ENCODE measurements at regions not wholly inside any gene's neighbourhood (a gene's known extent, or its start where the extent isn't known, plus 50 kb on each side); places are given as distances from the start of the nearest gene placed in this dataset.
A peak's percentile ranks its signal among the peaks of the same experiment; 100 is the strongest.

DNA sequence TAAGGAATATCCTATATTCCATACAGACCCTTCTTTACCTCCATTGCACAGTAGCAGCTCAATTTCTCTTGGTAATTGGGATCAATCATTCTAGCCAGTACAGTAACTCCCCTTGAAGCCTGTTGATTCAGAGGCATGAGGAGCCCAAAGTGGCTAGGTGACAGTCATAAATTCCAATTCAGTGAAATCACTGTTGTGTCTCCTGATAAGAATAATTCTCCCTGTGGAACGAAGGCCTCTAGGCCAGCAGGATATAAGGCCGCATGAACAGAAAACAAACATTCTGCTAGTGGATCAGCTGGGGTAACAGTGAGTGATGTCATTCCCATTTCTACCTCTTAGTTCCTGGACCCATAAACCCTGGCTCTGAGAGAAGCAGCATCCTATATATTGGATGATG lies 696.3 kb downstream of the NR2F2 start:
- DNase-seq = no peak

DNA sequence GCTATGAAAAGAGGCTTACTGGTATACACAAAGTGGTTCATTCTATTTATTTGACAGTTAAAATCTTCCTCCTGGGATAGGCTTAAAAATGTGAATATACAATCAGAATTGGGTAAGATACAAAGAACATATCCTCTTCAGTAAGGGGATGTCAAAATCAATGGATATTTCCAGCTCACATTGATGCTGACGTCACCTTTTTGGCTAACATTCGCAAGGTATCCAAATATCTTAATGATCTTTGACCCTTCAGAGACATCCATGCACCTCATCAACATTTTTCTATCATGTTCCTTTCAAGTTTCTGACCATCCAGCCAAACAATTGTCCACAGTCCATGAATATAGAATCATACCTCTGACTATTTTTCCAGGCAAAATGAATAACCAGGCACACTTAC lies 697.3 kb downstream of the NR2F2 start:
- no peak for DNase-seq

DNA sequence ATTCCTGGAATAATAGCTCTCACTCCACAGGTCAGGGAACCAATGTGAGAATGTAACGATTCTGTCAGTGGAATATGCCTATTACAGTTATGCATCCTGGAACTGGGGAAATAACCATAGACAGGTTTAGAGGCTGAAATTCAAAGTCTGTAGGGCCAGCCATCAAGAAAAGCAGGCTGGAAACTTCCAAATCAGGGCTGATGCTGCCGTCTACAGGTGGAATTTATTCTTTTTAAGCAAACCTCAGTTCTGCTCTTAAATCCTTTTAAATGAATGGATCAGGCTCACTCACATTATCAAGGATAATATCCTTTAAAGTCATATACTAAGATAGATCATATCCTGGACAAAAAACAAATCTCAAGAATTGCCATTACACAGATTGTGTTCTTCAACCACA lies 699.8 kb downstream of the NR2F2 start:
- no peak for DNase-seq

DNA sequence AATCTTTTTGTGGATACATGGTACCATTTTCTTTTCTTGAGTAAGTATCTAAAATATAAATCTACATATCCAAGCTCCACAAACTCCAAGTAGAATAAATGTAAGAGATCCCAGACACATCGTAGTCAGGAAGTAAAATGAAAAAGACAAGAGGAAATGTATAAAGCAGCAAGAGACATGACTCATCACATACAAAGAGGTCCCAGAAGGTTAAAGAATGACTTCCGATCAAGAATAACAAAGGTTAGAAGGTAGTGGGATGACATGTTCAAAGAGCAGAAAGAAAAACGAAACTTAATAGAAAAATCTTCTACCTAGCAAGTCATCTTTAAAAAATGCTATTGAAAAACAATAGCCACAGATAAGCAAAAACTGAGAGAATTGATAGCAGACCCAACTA lies 705.8 kb downstream of the NR2F2 start:
- no peak for DNase-seq

DNA sequence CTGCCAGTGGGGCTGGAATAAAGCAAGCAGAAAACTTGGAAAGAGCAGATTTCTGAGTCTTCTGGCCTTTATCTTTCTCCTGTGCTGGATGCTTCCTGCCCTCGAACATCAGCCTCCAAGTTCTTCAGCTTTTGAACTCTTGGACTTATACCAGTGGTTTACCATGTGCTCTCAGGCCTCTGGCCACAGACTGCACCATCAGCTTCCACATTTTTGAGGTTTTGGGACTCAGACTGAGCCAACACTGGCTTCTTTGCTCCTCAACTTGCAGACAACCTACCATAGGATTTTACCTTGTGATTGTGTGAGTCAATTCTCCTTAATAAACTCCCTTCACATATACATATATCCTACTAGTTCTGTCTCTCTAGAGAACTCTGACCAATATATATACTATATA lies 706.6 kb downstream of the NR2F2 start:
- DNase-seq = no peak

DNA sequence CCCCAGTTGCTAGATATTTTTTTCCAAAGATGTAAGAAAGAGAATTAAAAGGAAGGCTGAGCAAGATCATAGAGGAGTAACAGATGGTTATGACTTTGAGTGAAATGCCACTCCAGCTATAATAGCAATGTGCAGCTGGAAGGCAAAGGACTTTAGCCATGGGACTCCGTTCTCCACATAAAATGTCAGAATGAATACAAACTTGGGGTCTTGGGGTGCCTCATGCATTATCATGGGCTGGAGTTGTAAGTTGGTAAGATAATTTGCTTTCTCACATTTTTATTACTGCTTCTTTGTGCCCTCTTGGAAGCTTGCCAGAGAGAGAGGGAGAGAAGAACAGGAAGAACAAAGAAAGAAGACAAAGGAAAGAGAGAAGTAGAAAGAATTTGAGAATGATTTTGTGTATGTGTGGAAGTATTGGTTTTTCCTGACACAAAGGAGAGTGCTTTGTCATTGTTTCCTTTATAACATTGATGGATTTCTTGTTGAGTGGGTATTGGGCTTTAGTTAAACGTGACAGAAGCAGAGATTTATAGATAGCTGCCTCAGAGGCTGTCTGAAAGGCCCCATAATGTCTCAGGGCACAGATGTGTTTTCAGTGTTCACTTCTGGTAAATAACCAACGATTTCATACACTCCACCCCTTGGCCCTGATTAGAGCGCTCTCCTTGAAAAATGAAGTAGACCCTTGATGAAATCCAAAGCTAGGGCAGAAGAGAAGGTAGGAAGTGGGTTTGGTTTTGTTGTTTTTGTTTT lies 715.3 kb downstream of the NR2F2 start:
- DNase-seq = no peak

DNA sequence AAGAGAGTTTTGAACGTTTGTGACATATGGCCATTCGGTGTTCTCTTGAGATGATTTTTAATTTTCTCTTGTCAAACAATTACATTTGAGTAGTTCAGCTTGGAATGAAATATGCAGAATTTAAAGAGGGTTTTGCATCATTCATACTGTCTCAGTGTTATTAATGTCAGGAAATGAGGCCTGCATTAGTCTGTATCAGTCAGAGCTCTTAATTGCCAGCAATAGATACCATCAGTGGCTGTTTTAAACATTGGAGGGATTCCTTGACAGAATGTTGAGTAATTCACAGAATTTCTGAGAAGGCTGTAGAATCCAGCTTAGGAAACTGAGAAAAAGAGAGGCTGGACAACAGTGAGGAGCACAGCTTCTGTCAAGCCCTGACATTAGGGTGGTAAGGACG lies 722.0 kb downstream of the NR2F2 start:
- DNase-seq = no peak

DNA sequence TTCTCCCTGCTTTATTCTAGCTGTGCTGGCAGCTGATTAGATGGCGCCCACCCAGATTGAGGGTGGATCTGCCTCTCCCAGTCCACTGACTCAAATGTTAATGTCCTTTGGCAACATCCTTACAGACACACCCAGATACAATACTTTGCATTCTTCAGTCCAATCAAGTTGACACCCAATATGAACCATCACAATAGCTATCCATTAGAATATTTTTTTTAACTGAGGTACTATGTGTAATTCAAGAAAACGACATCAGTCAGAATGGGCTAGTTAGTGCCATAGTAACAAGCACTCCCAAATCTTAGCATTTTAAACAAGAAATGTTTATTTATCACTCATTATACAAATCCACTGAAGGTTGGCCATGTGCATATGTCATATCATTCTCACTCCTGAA lies 723.1 kb downstream of the NR2F2 start:
- no peak for DNase-seq

DNA sequence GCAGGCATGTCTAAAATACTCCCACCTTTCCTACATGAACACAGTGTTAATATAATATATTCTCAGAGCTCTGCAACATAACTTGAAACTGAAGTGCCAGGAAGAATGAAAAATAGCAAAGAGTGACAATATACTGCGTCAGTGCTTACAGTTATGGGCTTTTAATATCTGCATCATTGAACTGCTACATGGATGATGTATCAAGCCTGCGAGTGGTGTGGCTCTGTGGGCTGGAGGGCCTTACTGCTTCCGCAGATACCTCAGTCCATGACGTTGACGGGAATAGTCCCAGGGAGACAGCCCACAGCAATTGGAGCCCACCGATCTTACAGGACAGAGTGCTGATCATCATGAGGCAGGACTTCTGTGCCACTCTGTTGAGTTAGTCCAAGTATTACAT lies 727.0 kb downstream of the NR2F2 start:
- DNase-seq = no peak

DNA sequence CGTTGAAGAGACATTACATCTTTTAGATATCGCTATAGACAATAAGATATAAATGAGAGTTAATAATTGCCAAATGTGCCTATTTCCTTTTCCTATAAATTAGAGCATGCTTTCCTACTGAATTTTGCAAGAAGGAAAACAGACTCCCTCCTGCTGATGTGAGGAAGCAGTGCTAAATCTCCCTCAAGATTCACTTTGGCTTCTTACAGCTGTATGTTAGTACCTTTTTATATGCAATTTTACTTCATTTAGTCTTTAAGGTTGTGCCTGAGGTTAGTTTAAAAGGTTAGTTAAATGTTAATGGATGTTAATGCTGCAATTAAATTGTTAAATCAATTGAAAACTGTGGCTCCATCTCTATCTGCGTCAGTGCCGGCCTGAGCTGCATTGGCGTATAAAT lies 728.8 kb downstream of the NR2F2 start:
- no peak for DNase-seq

DNA sequence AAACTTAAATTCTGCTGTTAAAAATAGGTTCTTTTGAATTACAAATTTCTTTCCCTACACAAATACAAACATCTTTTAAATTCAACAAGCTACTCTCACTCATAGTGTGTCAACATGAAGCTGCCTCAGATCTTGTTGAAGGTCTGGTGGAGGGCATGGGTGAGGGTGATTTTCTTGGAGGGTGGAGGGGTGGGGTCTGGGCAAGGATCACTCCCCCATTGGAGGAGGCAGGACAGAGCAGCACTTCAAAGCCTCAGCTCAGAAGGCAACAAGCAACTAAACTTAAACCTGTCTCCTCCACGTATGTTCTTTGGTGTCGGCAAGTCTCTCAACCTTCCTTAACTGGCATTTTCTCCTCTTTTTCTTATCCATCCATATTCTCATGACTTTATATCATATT lies 730.9 kb downstream of the NR2F2 start:
- no peak for DNase-seq

DNA sequence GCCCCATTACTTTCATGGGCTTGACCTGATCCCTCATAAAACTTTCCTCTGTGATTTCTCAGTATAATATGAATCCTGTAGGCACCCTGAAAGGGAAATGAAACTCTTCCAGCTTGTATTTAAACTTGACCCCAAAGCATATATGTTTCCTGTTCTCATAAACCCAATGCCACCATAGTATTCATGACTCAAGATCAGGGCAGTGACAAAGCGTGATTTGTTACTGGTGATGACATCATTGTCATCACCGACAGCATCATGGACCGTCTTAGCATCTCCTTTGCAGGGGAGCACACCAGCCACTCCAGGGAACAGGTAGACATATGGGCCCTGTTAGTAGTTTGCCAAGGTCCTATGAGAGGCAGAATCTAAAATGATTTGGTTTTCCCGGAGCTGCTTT lies 741.2 kb downstream of the NR2F2 start:
- DNase-seq = no peak

DNA sequence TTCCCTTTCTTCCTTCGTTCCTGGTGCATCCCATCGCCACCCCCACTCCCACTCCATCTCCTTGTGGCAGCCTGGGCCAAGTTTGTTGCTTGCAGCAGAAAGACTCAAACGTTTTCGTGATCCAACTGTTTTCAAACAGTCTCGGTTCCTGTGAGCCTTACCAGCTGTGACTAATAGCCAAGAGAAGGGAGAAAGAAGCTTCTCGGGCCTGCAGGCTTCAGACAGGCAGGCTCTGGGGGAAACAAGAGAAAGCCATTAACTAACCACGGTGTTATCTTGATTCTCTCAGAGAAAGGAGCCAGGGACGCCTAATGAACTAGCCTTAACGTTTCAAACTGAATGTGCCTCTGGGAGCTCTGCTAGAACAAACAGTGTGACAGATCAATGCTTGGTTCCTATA lies 742.0 kb downstream of the NR2F2 start:
- DNase-seq = peak; percentile 52

DNA sequence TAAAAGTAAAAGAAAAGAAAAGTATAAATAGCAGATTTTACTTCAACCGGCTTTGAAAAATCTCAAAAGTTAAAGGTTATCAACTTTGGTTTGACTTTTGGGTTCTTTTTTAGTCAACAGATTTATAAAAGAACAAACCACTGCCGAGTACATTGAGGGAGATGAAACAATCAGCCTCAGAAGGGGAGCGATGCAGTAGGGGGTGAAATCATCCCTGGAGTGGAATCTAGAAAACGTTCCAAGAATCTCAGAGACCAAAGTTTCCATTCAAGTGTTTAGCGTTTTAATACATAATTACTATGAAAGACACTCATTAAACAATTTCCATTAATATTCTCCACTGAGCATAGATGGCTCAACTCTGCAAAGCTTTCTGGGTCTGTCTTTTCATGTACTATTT lies 745.5 kb downstream of the NR2F2 start:
- DNase-seq = no peak

DNA sequence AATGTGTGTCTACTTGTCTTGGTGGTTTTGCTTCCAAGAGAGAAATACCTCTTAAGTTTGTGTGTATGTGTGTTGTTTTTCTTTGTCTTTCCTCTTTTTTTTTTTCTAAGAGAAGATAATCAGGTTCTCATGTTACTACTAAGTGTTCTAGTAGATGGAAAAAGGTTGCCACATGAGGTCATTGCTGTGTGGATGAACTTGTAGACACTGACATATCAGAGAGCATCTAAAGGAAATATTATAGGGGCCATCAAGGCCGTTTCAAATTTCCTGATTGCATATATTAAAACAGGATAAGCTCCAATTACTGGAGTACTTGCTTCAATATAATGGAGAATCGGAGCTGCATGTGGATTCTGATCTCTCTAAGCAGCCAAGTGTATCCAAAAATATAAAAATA lies 747.5 kb downstream of the NR2F2 start:
- DNase-seq = no peak

DNA sequence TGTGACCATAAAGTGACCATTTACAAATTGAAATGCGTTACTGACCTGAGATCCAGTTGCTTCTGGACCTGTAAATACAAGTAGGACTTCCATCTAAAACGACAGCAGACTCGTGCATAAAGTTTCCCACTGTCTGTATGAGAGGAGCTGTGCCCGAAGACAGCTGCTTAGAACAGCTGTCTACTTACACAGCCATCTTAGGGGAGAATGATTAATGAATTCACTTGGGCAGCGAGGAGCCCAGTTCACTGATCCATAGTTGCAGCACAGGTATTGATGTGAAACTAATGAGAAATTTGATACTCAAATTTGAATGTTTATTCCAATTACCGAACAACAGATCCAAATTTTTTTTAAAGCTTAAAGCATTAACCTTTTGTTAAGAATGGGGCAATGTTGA lies 748.1 kb downstream of the NR2F2 start:
- peak; percentile 51 for DNase-seq

DNA sequence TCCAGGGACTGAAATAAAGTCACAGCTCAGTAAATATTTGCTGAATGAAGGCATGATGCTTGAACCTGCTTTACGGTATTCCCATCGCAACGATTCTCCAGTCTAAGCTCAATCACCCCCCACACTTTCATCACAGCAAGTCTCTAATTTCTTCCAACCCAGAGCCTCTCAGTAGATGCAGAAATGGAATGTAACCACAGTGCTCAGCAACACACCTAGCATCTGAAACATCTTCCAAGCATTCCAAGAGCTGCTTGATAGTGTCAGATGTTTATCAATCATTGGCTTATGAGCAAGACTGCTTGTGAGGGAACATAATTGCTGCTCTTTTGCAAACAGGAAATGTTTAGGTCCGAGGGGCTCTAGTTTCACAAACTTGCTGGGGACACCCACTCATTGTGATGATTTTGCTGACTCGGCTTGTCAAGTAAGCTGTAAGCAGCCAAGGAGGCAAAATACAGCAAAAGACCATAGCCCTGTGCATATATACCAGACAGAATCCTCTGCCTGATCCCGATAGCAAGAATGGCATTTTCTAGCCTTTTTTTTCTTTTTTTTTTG lies 751.2 kb downstream of the NR2F2 start:
- no peak for DNase-seq

DNA sequence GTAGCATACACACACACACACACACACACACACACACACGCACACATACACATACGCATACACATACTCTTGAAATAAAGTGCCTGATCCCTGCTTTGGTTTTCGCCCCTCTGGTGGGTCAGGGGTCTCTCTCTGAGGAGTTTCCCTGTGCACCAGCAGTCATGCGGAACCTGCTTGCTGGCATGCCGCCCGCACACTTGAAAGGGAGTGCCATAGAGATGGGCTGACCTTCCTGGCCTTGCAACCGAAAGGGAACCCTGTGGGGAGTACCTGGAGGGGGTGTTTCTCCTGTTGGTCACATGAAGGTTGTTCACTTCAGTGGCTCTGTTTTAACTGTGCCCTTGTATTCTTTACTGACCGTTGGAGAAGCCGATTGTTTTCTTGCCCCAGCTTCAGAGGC lies 752.3 kb downstream of the NR2F2 start:
- peak; percentile 85 for DNase-seq

DNA sequence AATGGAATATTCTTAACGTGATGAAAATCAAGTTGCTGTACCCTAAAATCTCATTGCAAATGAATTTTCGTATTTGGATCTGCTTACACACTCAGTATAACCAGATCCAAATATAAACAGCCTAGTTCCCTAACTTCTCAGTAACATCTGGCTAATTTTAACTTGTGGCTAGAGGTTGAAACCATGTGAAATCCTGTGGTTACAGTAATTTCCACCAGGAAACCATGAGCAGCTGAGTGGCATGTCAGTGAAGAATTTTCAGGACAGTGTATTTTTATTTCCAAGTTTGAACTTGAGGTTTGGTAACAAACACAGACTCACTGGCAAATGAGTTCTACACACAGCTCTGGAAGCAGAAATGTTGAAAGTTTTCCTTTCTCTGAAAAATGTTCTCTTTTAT lies 754.1 kb downstream of the NR2F2 start:
- no peak for DNase-seq

DNA sequence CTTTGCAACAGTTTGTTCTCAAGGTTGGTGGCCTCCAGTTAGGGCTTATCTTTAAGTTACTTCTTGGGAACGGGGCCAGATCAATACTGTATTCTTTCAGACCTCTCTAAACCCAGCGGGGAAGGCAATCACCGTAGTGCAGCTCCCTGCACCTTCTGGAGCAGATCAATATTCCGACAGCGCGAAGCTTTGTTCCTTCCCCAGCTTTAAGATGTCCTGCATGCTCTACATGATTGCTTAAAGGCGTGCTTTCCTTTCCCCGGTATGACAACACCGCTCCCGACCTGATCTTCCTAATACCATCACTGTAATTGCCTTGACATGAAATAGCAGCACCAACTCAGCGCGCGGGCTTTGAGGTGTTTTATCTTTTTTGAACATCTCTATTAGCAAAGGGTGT lies 755.2 kb downstream of the NR2F2 start:
- DNase-seq = no peak

DNA sequence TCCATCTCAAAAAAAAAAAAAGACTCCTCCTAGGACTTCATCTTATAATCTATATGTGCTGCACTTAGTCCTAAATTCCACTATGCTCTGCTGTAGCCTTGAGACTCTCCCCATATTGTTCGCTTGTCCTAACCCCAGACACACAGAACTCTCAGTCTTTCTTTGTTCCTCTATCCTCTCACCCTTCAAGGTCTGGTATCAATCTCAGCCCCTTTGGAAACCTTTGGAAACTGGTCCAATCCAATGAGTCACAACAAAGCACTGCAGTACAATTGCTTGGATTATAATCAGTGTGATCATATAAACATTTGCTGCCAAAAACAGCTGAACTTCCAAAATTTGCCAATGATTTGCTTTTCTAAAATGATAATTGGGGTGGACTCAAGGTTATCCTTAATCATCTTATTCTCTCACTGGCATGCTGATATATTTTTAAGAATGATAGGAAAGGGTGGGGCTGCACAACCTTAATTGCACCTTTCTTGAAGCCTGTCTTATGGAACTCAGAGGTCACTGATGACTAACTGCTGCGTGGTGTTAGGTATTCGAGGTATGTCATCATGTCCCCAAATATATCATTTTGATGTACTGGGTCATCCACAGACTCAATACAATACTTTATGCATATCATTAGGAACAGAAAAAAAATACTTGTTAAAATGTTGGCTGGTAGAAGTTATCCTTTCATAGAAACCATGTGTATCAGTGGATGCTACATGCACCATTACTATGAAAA lies 756.7 kb downstream of the NR2F2 start:
- no peak for DNase-seq

DNA sequence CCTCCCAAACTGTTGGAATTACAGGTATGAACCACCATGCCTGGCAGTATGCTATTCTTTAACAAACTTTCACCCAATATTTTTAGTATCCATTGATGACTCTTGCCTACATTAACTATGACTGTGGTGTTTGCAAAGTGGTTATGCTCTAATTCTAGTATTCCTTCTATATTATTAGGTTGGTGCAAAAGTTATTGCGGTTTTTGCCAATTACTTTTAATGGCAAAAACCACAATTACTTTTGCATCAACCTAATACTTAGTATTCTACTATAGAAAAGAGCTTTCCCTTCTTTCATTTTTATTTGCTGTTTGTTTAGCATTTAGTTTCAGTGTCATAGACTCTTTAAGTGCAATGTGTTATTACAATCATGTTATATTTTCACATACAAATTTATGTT lies 760.6 kb downstream of the NR2F2 start:
- DNase-seq = no peak

DNA sequence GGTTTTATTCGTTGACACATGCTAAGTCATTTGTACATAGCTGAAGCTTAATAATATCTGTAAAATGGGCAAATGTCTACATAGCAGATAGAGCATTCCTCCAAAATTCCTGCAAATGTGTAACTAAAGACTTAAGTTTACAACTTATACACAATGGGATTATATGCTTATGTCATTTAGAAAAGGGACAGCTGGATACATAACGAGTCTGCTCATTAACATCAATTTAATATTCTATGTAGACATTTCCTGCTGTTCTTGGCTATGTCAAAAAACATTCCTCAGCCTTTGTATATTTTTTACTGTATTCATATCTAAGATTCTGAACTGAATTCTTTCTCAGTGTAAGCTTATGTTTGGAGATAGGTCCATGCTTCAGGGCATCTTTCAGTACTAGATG lies 762.2 kb downstream of the NR2F2 start:
- no peak for DNase-seq
